ENCODE measurements at regions not wholly inside any gene's neighbourhood (a gene's known extent, or its start where the extent isn't known, plus 50 kb on each side); places are given as distances from the start of the nearest gene placed in this dataset.
"Not testable (repeated sequence)": the region's sequence is repeated elsewhere in the genome, so short reads cannot be mapped to it uniquely, and the experiment has no call there.

- WGBS, 2 donors = 47 to 52% methylated on average over 11 of the region's 11 CpGs
- H3K4me3 ChIP-seq (ENCODE audit: low read depth, poor library complexity, severe bottlenecking) = no peak overlapping the region
- DNase-seq (ENCODE audit: low spot score in 2 of 2) = no peak
- TF ChIP-seq POLR2A (IDR thresholded peaks at IDR 0.05) (no peak), CTCF (IDR thresholded peaks at IDR 0.05) (no peak)
- intact Hi-C loops (cut with DNase I; ENCODE audit: low total_unique reads) = no loop called here
Measured at GRCh38 chr13:23966691-23967615, 69.7 kb upstream of the C1QTNF9B start.

- intact Hi-C loops (cut with DNase I; ENCODE audit: low total_unique reads); H3K4me3 ChIP-seq (ENCODE audit: low read depth, poor library complexity, severe bottlenecking); DNase-seq (ENCODE audit: low spot score in 2 of 2): not testable (repeated sequence)
- 94 to 100% methylated on average over 3 of the region's 3 CpGs for WGBS, 2 donors
Measured at GRCh38 chr13:23967792-23968191, 70.5 kb upstream of the C1QTNF9B start.

GRCh38 chr13:23969647-23970046 lies 72.3 kb upstream of the C1QTNF9B start:
- H3K4me3 ChIP-seq (ENCODE audit: low read depth, poor library complexity, severe bottlenecking) = no peak overlapping the region
- DNase-seq (ENCODE audit: low spot score in 2 of 2) = no peak
- TF ChIP-seq POLR2A (IDR thresholded peaks at IDR 0.05) = no peak
- no peak for TF ChIP-seq CTCF (IDR thresholded peaks at IDR 0.05)
- WGBS, 2 donors = 29 to 42% methylated on average over 4 of the region's 4 CpGs
- intact Hi-C loops (cut with DNase I; ENCODE audit: low total_unique reads) = no loop called here

- 1 to 2% methylated on average over 30 to 38 of the region's 43 CpGs for WGBS, 2 donors
- peak overlapping the region; percentile 4 for H3K4me3 ChIP-seq (ENCODE audit: low read depth, poor library complexity, severe bottlenecking)
- TF ChIP-seq POLR2A (IDR thresholded peaks at IDR 0.05) (no peak), CTCF (IDR thresholded peaks at IDR 0.05) (no peak)
- intact Hi-C loops (cut with DNase I; ENCODE audit: low total_unique reads) = no loop called here
- DNase-seq (ENCODE audit: low spot score in 2 of 2) = peak; percentile 42 to 90
Measured at GRCh38 chr13:23979361-23980159, 82.3 kb upstream of the C1QTNF9B start.

GRCh38 chr13:23980160-23980551 lies 82.9 kb upstream of the C1QTNF9B start:
- peak; percentile 55 to 95 for DNase-seq (ENCODE audit: low spot score in 2 of 2)
- TF ChIP-seq POLR2A (IDR thresholded peaks at IDR 0.05) (no peak), CTCF (IDR thresholded peaks at IDR 0.05) (no peak)
- intact Hi-C loops (cut with DNase I; ENCODE audit: low total_unique reads) = no loop called here
- peak overlapping the region; percentile 4 for H3K4me3 ChIP-seq (ENCODE audit: low read depth, poor library complexity, severe bottlenecking)
- WGBS, 2 donors = 1 to 3% methylated on average over 28 of the region's 28 CpGs

- TF ChIP-seq POLR2A (IDR thresholded peaks at IDR 0.05) (no peak), CTCF (IDR thresholded peaks at IDR 0.05) (no peak)
- no peak for DNase-seq (ENCODE audit: low spot score in 2 of 2)
- intact Hi-C loops (cut with DNase I; ENCODE audit: low total_unique reads) = no loop called here
- 83 to 89% methylated on average over 4 of the region's 4 CpGs for WGBS, 2 donors
- H3K4me3 ChIP-seq (ENCODE audit: low read depth, poor library complexity, severe bottlenecking) = no peak overlapping the region
Measured at GRCh38 chr13:23983671-23984070, 86.4 kb upstream of the C1QTNF9B start.
